Hematopoietic multipotent progenitor cell treated with erythropoietin and hydrocortisone succinate and interleukin-3 and kit ligand, for 8 days (in vitro differentiated cells): ENCODE measurements at regions not wholly inside any gene's neighbourhood (a gene's known extent, or its start where the extent isn't known, plus 50 kb on each side); places are given as distances from the start of the nearest gene placed in this dataset.
"Not testable (repeated sequence)": the region's sequence is repeated elsewhere in the genome, so short reads cannot be mapped to it uniquely, and the experiment has no call there.

Source experiments
- DNase-seq: peaks from one replicate; pipeline ENCODE4 v3.0.0-alpha.2; 2015

DNA sequence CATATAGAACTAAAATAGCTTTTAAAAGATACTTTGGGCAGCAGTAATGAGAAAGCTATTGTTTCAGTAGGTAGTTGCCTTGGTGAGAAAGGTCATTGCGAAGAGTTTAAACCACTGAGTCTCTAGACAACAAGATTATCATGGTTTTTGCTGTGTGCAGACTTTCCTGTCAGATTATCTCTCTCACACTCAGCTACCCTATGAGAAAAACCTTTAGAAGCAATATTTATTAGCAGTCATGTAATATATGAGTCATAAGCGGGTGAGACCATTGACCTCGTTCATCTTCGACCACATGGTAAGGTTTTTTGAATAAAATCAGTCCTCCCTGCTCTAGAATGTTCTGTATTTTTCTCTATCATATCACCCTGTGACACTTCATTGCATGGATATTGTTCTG is 59.9 kb downstream of the GPR65 start:
- peak; percentile 30 for DNase-seq

- DNase-seq: no peak
Measured at GRCh38 chr14:88069677-88070076, 64.7 kb downstream of the GPR65 start.

DNA sequence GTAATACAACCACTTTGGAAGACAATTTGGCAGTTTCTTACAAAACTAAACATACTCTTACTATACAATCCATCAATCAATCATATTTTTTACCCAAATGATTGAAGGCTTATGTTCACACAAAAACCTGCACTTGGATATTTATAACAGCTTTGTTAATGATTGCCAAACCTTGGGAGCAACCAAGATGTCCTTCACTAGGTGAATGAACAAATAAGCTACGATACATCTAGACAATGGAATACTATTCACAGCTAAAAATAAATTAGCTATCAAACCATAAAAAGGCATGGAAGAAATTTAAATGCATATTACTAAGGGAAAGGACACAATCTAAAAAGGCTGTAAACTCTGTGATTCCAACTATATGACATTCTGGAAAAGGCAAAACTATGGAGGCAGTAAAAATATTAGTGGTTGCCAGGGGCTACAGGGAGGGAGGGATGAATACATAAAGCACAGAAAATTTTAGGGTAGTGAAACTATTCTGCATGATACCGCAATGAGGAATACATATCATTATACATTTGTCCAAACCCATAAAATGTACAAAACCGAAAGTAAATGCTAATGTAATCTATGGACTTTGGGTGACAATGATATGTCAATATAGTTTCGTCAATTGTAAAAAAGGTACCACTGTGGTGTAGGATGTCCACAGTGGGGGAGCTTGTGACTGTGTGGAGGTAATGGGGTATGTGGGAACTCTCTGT is 70.5 kb downstream of the GPR65 start:
- no peak for DNase-seq

GRCh38 chr14:88078525-88078924 is 73.6 kb downstream of the GPR65 start:
- no peak for DNase-seq

DNA sequence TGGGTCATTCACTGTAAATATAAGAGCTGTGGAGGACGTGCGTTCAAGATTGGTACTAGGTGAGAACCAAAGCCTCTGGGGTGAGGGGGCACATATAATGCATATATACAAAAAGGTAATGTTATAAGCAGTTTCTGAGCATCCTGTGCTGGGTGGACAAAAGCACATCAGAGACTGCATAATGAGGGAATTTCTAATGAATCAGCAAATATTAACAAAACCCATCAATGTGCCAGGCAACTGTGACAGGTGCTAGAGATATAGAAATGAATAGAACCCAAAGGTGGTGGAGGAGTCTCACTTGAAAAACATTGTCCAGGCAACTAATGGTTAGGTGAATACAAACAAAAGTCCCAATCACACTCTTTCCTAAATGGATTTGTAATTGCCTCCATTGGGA is 74.7 kb downstream of the GPR65 start:
- no peak for DNase-seq

- no peak for DNase-seq
Measured at GRCh38 chr14:88085736-88086135, 80.8 kb downstream of the GPR65 start.

- no peak for DNase-seq
Measured at GRCh38 chr14:88089445-88089844, 84.5 kb downstream of the GPR65 start.

DNA sequence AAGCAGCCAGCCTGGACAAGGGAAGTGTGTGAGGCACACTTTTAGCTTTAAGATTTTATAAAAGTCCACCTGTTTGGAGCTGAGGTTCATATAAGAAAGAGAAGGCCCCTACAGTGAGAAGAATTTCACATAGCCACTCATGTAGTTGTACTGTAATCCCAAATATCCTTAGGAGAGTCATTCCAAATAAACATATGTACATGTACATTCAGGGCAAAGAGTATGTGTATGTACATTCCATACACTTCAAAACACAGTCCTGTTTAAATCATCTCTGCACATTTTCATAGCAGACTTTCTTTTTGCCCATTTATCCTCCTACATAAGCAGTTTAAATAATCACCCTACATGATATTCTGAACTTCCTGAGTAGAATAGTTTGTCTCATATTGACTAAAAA is 87.6 kb downstream of the GPR65 start:
- no peak for DNase-seq

DNA sequence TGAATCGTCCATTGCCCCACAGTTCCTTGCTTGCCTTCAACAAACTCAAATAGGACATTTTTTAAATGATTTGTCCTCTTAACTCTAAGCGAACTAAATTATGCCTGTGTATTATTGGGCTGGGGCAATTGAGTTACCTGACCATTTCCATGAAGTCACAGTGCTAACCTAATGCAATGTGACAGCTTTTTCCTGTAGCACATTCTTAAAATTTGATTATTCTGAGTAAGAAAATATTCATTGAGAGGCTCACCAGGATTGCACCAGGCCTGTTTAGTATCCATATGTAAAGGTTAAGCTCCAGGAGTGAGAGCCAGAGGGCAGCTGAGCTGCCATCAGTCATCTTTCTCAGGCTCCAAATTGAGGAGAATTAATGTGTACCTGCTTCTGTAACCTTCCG is 90.9 kb downstream of the GPR65 start:
- no peak for DNase-seq

DNA sequence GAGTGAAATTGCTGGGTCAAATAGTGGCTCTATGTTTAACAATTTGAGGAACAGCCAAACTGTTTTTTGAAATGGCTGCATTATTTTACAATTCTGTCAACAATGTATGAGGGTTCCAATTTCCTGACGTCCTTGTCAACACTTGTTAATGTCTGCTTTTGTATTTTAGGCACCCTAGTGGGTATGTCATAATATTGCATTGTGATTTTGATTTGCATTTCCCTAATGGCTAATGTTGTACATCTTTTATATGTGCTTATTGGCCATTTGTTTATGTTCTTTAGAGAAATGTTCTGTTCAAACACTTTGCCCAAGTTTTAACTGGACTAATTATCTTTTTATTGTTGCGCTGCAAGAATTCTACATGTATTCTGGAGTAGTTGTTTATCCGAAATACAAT is 93.2 kb downstream of the GPR65 start:
- DNase-seq: no peak

DNA sequence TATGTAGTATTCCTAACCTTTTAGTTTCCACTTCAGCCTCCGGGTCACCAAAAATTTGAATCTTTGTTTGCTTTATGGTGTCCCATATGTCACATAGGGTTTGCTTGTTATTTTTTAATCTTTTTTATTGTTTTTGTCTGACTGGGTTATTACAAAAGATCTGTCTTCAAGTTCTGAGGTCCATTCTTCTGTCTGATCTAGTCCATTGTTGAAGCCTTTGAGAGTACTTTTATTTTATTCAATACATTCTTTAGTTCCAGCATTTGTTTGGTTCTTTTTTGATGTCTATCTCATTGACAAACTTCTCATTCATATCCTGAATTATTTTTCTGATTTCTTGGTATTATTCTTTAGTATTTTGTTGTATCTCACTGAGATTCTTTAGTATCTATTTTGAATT is 99.8 kb downstream of the GPR65 start:
- no peak for DNase-seq

- no peak for DNase-seq
Measured at GRCh38 chr14:88106377-88106776, 101.4 kb downstream of the GPR65 start.

DNA sequence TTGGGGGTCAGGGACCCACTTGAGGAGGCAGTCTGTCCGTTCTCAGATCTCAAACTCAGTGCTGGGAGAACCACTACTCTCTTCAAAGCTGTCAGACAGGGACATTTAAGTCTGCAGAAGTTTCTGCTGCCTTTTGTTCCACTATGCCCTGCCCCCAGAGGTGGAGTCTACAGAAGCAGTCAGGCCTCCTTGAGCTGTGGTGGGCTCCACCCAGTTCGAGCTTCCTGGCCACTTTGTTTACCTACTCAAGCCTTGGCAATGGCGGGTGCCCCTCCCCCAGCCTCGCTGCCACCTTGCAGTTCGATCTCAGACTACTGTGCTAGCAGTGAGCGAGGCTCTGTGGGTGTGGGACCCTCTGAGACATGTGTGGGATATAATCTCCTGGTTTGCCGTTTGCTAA is 122.7 kb downstream of the GPR65 start:
- not testable (repeated sequence) for DNase-seq

- DNase-seq: no peak
Measured at GRCh38 chr14:88128816-88129215, 123.9 kb downstream of the GPR65 start.

- DNase-seq: peak; percentile 3
Measured at GRCh38 chr14:88129306-88130056, 124.5 kb downstream of the GPR65 start.

DNA sequence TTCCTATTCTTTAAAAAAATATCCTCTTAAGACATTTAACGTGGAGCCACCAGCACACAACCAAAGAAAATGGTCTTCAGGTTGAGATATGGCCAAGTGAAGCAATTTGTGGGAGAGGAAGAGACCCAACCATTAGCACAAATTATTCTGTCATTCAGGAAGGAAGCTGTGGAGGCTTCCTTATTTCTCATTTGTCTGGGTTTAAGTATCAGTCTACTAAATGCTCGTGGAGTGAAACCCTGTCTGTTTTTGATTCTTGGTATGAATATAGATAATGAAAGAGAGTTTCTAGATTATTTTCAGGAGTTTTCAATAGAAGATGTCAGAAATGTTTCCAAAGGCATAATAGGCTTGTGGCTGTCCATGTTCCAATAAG is 125.1 kb downstream of the GPR65 start:
- no peak for DNase-seq
